Fibroblast of lung (primary cell): ENCODE measurements at regions not wholly inside any gene's neighbourhood (a gene's known extent, or its start where the extent isn't known, plus 50 kb on each side); places are given as distances from the start of the nearest gene placed in this dataset.

ENCODE experiments used
- DNase-seq, 2 donors: peaks; one replicate each; pipeline versions ENCODE4 v3.0.0 to v3.0.0-alpha.2; 2010; ENCODE audit warnings: low read depth in 2 of 2
- H2AFZ ChIP-seq: 2 replicates; pipeline ENCODE4 v1.5.1; 2012; ENCODE audit warnings: low read length, control low read depth, inconsistent platforms
- H3K27ac ChIP-seq: 2 replicates; pipeline ENCODE4 v1.5.1; 2011; ENCODE audit warnings: low read length, control low read depth; ENCODE audit not compliant: insufficient read depth
- H3K27me3 ChIP-seq: 2 replicates; pipeline ENCODE4 v1.5.1; 2011; ENCODE audit warnings: mild to moderate bottlenecking, low read length; ENCODE audit not compliant: control insufficient read depth, insufficient read depth
- H3K36me3 ChIP-seq: 2 replicates; pipeline ENCODE4 v1.5.1; 2011; ENCODE audit warnings: low read length; ENCODE audit not compliant: control insufficient read depth, insufficient read depth
- H3K4me1 ChIP-seq: 2 replicates; pipeline ENCODE4 v1.5.1; 2011; ENCODE audit warnings: low read length; ENCODE audit not compliant: control insufficient read depth, insufficient read depth; ENCODE audit errors: extremely low read depth
- H3K4me2 ChIP-seq: 2 replicates; pipeline ENCODE4 v1.5.1; 2011; ENCODE audit warnings: low read length, control low read depth; ENCODE audit not compliant: insufficient read depth; ENCODE audit errors: extremely low read depth
- H3K4me3 ChIP-seq, 4 experiments: fragments of 200-600 bp in 1 of 4; sonication (generic) in 1 of 4; replicated peaks in 1 of 4; 2 replicates each; pipeline ENCODE4 v1.5.1; 2011 to 2016; ENCODE audit warnings: low read length in 4 of 4, low read depth in 3 of 4, mild to moderate bottlenecking in 3 of 4, control low read depth in 2 of 4, inconsistent platforms in 1 of 4, mixed read lengths in 1 of 4; ENCODE audit not compliant: insufficient read depth in 1 of 4; ENCODE audit errors: control extremely low read depth in 1 of 4
- H3K79me2 ChIP-seq: 2 replicates; pipeline ENCODE4 v1.5.1; 2012; ENCODE audit warnings: mild to moderate bottlenecking, low read length, inconsistent platforms; ENCODE audit not compliant: control insufficient read depth, insufficient read depth
- H3K9ac ChIP-seq: 2 replicates; pipeline ENCODE4 v1.5.1; 2011; ENCODE audit warnings: mild to moderate bottlenecking, low read length, control low read depth; ENCODE audit not compliant: insufficient read depth
- H3K9me3 ChIP-seq: 2 replicates; pipeline ENCODE4 v1.5.1; 2012; ENCODE audit warnings: low read depth, low read length; ENCODE audit not compliant: control insufficient read depth, insufficient read depth
- H4K20me1 ChIP-seq: 2 replicates; pipeline ENCODE4 v1.5.1; 2011; ENCODE audit warnings: low read length; ENCODE audit not compliant: control insufficient read depth, insufficient read depth; ENCODE audit errors: extremely low read depth
- EZH2 ChIP-seq: IDR thresholded peaks from 2 replicates; pipeline ENCODE4 v1.5.1; 2012; ENCODE audit warnings: low read length, control low read depth, mild to moderate bottlenecking; ENCODE audit errors: missing control alignments
- TF ChIP-seq, protein P1 (sequence below), 2 donors: IDR thresholded peaks in 1 of 2; conservative IDR thresholded peaks in 1 of 2; 1 replicate in 1 of 2; 2 replicates in 1 of 2; pipeline ENCODE4 v1.5.1; 2011 to 2012; ENCODE audit warnings: low read length in 2 of 2, control low read depth in 1 of 2, inconsistent platforms in 1 of 2, low read depth in 1 of 2, mild to moderate bottlenecking in 1 of 2

DNA sequence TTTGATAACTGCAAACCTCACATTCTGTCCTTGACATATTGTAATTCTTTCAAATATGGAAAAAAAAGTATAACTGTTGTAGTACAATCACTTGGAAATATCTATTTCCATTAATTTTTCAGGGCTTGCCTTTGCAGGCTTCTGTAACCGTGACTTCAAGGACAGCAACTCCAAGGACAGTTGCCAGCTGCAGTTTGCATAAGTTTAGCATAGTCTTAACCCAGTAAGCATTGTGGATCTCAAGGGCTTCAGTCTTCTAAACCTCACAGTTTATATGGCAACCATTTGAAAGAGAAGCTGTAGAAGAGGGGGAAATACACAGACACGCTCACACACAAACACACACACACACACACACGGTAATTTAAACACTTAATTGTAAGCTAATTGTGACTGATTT, 112.8 kb upstream of the GPR149 start:
- Histone ChIP-seq H2AFZ (no peak overlapping the region), H3K4me1 (no peaks in the 10 kb centered on the region), H3K27ac (no peak overlapping the region), H3K9ac (no peak overlapping the region), H4K20me1 (no peaks in the 10 kb centered on the region), H3K4me2 (no peak overlapping the region), H3K36me3 (no peaks in the 10 kb centered on the region), H3K79me2 (no peaks in the 10 kb centered on the region), H3K9me3 (no peaks in the 10 kb centered on the region), H3K4me3 (no peak overlapping the region), H3K27me3 (no peaks in the 10 kb centered on the region)
- TF ChIP-seq, protein P1, sequence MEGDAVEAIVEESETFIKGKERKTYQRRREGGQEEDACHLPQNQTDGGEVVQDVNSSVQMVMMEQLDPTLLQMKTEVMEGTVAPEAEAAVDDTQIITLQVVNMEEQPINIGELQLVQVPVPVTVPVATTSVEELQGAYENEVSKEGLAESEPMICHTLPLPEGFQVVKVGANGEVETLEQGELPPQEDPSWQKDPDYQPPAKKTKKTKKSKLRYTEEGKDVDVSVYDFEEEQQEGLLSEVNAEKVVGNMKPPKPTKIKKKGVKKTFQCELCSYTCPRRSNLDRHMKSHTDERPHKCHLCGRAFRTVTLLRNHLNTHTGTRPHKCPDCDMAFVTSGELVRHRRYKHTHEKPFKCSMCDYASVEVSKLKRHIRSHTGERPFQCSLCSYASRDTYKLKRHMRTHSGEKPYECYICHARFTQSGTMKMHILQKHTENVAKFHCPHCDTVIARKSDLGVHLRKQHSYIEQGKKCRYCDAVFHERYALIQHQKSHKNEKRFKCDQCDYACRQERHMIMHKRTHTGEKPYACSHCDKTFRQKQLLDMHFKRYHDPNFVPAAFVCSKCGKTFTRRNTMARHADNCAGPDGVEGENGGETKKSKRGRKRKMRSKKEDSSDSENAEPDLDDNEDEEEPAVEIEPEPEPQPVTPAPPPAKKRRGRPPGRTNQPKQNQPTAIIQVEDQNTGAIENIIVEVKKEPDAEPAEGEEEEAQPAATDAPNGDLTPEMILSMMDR (conservative IDR thresholded peaks at IDR 0.05 in 1 of 2, IDR thresholded peaks at IDR 0.05 in 1 of 2; ENCODE audit: low read depth in 1 of 2, low read length in 2 of 2) = no peak
- no peak for TF ChIP-seq EZH2
- no peak for DNase-seq

DNA sequence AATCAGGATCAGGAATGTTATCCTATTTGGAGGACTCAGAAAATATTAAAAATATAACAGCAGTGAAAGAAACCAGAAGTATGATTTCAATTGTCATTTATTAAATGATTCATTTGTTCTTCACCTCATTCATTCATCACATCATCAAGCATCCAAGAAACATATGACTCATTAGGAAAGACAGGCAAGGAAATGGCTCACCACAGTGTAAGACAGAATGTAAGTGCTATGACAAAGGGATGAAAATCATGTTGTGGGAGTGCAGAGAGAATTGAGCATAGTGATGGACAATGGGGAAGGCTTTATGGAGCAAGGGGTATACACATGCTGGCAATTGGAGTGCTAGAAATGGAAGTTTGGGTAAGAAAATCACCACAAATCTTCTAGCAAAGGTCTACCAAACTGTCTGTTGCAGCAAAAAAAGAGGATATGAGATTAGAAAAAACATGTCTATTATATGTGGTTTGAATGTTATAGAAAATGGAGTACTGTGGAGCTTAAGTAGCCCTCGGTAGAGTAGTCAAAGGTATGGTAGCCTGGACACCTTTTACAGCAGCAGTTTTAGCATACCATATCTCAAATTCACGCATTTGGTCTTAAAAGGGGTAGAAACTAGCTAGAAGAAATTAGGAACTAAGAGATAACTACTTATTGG, 111.1 kb upstream of the GPR149 start:
- no peak overlapping the region for H3K27ac ChIP-seq
- H4K20me1 ChIP-seq = no peaks in the 10 kb centered on the region
- H3K9ac ChIP-seq = no peak overlapping the region
- no peaks in the 10 kb centered on the region for H3K36me3 ChIP-seq
- TF ChIP-seq EZH2 = no peak
- TF ChIP-seq, protein P1 (conservative IDR thresholded peaks at IDR 0.05 in 1 of 2, IDR thresholded peaks at IDR 0.05 in 1 of 2; ENCODE audit: low read depth in 1 of 2, low read length in 2 of 2) = no peak
- DNase-seq = peak in 1 of 2 donors; percentile 7
- no peaks in the 10 kb centered on the region for H3K27me3 ChIP-seq
- no peak overlapping the region for H3K4me3 ChIP-seq
- no peaks in the 10 kb centered on the region for H3K4me1 ChIP-seq
- no peaks in the 10 kb centered on the region for H3K79me2 ChIP-seq
- H3K9me3 ChIP-seq = no peaks in the 10 kb centered on the region
- no peak overlapping the region for H2AFZ ChIP-seq
- no peak overlapping the region for H3K4me2 ChIP-seq

DNA sequence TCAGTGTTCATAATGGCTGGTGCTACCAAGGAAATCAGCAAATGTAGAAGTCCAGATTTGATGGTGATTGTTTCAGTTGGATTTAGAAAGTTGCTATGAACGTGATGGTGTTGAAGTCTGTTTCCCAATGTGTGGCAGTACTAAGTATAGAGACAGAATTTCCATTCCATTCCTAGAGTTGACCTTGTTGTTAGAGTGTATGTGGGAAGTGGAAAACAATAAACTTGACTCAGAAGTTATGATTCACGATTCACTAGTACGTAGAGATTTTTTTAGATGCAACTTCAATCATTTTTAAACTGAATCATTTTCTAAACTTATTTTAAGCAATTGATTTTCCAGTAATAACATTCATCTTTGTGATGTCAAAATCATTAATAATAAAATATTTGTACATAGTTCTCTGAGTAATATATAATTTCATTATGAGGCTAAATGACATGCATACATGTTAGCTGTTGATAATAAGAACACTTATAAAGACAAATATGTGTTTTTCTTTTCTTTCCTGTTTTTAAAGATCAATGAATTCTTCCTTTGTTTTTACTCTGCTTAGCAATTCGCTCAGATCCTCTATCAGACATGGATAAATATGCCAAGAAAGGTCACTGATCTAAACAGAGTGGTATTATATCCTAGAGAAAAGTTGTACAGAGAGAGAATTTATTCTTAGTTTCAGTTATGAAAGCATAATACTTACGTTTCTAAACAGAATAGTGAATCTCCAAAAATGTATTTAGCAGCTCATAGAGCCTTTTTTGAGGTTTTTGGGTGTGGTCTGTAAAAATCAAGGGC, 108.8 kb upstream of the GPR149 start:
- Histone ChIP-seq H3K9me3 (no peaks in the 10 kb centered on the region), H3K79me2 (no peaks in the 10 kb centered on the region), H3K4me3 (no peak overlapping the region), H3K27me3 (no peaks in the 10 kb centered on the region), H3K4me2 (no peak overlapping the region), H2AFZ (no peak overlapping the region), H3K9ac (no peak overlapping the region), H4K20me1 (no peaks in the 10 kb centered on the region), H3K36me3 (no peaks in the 10 kb centered on the region), H3K4me1 (no peaks in the 10 kb centered on the region), H3K27ac (no peak overlapping the region)
- TF ChIP-seq, protein P1 (conservative IDR thresholded peaks at IDR 0.05 in 1 of 2, IDR thresholded peaks at IDR 0.05 in 1 of 2; ENCODE audit: low read depth in 1 of 2, low read length in 2 of 2) = no peak
- TF ChIP-seq EZH2 = no peak
- DNase-seq = no peak
